ENCODE measurements at regions not wholly inside any gene's neighbourhood (a gene's known extent, or its start where the extent isn't known, plus 50 kb on each side); places are given as distances from the start of the nearest gene placed in this dataset.

DNA sequence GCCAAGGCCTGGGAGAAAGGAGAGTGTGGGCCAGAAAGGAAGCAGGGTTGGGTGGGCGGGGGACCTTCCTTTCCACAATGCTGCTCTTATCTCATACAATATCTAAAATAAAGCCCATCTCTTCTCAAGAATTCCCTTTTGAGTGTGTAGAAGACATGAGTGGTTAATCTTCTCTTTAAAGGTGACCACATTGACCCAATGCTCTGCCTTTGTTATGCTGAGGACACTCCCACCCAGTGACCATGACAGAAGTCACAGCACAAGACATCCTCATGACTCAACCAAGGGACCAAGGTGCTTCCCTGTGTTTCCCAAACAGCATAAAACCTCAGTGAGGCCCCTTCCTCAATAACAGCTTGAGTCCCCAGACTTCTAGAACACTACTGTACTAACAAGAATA lies 193.0 kb upstream of the ADAMTS16 start:
- DNase-seq (ENCODE audit: low read depth) = no peak

DNA sequence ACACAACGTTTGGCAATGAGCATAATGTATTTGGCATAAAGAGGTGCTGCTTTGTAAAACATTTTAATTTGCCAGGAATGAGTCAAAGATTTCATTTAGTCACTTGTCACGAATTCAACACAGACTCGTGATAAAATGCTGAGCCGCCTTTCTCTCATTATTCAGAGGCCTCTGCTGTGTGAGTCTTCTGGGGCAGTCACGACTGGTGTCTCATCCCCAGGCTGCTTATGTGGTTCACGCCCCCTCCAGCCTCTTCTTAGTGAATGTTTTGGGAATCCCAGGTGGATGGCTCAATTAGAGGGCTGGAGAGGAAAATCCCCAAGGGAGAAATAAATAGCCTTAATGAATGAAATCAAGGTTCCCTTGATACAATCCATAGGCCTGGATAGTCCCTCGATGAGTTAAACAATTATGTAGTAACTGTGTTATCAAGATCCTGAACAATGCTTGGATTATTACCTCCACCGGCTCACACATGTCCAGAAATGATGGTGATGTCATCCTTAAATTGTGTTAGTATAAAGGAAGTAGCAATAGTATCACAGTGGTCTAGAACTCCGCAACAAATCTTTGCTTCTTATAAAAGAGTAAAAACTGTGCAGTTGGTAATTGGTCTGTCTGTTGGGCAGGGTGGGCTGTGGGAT lies 192.1 kb upstream of the ADAMTS16 start:
- no peak for DNase-seq (ENCODE audit: low read depth)

DNA sequence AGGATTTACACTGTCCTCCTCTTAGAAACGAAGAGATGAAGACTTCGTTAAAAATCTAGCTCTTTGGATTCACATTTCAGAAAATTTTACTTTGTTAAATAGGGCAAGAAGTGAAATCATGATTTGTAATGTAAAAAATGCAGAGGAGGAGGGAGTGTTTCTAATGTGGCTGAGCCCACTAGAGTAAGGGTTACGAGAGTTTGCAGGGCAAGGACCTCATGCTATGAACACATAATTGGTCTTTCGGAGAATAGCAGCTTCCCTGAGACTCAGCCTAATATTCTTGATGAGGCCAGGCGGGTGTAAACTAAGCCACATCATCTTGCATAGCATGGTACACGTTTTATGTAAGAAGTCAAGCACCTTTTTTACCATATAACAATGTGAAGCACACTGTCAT lies 191.0 kb upstream of the ADAMTS16 start:
- DNase-seq (ENCODE audit: low read depth) = no peak

DNA sequence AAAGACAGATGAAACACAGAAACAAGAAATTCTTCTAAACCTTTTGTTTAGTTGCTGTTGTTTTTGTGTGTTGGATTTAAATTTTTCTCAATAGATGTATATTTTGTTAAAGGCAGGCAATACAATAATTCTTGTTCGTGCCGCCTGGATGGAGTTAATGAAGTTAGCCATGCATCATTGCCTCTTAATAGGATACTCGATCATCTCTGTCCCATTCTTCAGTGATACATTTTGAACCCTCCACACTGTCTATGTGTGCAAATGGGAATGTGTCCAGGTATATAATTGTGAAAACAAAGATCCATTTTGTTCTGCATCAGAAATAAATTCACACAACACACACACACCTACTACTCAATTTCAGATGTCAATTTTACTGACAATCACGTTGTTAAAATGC lies 186.6 kb upstream of the ADAMTS16 start:
- DNase-seq (ENCODE audit: low read depth) = no peak

DNA sequence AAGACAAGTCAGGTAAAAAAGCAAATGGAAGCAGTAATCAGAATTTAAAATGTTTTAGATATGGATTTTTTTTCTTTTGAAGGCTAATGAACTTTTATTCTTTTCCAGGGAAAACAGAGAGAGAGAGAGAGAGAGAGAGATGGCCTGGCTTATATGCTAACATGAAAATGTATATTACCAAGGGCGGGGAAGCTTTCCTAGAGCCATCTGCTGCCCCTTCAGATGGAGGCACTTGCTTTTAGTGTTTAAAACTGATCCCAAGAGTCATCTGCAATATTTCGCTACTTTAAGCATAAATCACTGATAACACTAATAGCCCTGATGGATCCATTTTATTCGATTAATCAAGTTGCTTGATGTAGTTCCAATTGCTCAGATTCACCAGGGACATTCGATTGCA lies 186.1 kb upstream of the ADAMTS16 start:
- DNase-seq (ENCODE audit: low read depth) = no peak

DNA sequence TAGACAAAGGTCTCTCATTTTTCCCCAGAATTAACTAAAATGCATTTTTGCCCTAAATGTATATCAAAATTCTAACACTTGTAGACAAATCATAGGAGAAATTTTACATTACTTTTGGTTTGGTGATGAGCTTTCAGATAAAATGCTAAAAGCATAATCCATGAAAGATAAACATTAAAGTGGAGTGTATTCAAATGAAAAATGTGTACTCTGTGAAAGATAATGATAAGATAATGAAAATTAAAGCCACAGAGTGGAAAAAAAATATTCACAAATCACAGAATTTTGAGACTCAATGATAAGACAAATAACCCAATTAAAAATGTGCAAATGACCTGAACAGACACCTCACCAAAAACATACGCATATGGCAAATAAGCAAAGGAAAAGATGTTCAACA lies 176.9 kb upstream of the ADAMTS16 start:
- DNase-seq (ENCODE audit: low read depth) = no peak

DNA sequence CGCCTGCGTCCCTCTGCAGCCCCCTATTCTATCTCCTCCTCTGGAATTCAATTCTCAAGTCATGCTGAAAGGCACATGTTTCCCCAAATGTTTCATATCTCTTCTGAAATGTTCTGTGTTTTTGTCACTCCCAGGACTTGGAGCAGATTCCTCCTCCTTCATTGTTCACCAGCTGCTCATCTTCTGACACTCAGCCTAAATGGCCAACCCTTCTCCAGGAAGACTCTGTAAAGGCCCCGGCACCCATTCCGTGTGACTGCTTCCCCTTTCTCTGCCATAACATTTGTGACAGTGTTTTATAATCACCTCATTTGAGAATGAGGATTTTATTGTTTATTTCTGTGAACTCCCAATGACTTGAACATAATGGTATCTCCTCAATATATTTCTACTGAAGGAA lies 170.8 kb upstream of the ADAMTS16 start:
- DNase-seq (ENCODE audit: low read depth) = no peak

DNA sequence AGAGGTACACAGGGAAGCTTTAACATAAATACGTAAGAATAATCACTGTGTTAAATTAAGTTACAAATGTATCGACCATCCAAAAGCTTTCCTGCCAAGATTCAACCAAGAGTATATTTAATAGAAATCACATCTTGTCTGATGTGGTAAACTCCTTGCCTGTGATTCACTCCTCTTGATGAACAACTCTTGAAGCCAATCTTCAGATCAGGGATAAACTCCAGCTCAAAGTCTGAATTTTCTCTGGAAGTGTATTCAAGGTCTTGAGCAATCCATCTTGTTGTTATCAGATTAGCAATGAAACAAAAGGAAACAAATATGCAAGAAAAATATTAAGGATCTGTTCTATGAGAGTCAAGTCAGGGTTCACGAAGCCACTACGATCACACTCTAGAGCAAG lies 170.0 kb upstream of the ADAMTS16 start:
- DNase-seq (ENCODE audit: low read depth) = no peak

DNA sequence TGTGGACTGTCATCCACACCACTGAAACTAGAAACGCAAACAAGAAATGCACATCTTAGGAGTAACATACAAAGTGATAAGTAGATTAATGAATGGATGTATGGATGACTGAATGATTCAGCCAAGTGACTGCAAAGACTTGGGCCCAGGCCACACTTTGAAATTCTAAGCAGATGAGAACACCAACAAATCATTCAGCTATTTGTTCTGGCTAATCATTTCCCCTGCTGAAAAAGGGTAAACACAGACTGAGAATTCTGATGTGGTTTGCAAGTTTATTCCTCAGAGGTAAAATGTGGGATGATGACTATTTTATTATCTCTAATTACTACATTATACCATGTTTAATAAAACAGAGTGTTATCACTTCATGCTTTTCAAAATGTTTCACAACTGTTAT lies 163.2 kb upstream of the ADAMTS16 start:
- no peak for DNase-seq (ENCODE audit: low read depth)

DNA sequence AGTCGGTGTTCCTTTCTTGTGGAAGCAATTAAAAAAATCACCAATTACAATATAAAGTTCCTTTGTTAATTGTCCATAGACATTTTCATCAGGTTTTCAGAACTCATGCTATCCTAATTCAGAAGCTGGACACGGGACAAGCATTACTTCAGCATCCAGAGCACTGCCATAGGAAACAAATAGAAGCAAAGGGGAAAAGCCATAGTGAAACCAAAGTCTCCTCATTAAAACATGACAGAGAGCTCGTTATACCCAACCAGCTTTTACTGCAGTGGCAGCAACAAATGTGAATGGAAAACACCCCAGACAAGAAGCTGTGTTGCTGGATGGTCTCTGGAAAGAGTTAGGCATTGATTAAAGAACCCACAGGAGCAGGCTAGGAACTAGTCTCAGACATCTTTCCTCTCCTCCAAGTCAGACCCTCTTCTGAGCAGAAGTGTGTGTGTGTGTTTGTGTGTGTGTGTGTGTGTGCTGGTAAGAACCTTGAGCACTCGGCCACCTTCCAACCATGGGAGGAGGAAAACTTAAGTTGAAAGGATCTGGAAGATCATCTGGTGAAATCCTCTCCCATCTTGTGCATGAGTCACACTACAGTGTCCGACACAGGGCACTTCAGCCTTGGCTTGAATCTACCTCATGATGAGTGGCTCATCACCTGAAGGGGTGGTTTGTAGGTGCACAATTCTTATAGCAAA lies 162.6 kb upstream of the ADAMTS16 start:
- DNase-seq (ENCODE audit: low read depth) = no peak

DNA sequence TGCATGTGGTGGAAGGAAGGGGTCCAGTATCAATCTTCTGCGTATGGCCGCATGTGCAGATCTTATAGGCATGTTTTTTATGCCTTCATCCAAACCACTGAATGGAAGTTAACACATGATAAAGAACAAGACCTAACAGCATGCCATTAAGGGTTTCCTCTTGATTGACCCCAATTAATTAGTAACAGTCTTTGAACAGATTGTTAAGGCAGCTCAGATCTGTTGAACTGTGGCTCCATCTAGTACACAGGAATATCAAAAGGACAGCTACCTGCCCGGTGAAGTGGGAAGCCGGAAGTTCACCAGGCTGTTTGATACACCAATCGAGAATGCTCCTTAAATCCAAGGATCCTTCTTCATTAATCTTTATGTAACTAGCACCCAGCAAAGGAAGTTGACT lies 159.9 kb upstream of the ADAMTS16 start:
- no peak for DNase-seq (ENCODE audit: low read depth)

DNA sequence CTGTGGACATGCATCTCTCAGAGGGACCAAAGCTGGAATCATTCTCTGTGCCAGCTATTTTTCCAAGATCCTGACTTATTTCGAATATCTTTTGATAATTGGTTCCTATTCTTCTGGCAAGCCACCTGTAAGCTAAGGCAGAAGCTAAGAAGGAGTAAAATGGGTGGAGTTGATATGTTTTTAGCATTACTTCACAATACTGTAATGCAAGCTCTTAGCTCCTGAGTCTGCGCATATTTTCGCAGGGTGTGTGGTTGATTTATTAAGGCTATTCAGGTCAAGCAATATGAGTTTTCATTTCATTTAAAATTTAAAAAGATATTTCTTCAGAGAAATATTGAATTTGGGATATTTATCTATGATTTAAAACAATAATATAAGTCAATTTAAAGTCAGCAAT lies 158.5 kb upstream of the ADAMTS16 start:
- no peak for DNase-seq (ENCODE audit: low read depth)

DNA sequence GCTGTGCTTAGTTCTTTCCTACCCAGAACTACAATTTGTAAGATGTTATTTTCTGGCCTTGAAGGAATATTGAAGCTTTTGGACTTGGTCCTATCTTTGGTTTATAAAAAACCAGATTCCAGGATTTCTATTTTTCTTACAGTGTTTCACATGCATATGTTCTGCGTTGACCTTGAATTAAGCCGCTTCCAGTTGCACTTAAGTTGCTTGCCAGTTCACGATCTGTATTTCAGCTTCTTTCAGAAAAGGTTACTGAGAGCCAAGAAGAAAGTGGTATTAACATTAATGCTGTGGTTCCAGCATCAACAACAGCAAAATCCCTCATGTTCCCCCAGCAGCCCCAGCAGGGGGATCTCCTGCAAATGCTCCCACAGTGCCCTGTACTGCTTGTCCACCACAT lies 156.4 kb upstream of the ADAMTS16 start:
- DNase-seq (ENCODE audit: low read depth) = no peak

DNA sequence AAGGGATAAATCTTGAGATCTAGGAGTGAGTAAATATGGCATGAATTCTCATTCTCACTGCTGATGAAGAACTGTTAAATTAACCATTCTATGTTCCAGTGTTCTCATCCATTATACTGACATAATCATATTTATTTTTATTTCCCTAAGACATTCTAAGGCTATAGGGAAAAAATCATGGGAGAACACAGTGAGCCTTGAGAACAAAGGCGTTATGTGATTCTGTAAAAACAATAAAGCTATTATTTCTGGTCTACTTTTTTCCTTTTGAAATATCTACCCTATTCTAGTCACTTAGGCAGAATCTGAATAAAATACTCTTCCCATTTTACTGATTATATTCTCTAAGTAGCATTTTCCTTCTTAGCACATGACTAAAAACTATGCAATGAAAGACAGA lies 155.7 kb upstream of the ADAMTS16 start:
- no peak for DNase-seq (ENCODE audit: low read depth)

DNA sequence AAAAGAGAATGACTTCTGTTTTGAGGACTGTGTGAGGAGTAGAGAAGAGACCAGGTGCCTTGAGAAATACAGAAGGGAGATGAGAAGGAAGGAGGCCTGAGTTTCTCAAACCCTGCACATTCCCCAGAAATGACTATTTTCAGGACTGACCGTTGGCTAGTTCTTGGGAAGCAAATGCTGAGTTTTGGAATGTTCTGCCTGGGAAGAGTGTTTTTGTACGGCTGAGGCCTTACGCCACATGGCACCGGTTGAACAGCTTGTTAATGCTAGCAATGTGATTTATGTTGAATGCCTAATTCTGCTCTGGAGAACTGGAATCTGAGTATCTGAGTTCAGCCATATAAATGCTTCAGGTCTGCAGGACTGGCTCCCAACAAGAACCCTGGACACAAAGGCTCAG lies 152.7 kb upstream of the ADAMTS16 start:
- no peak for DNase-seq (ENCODE audit: low read depth)

DNA sequence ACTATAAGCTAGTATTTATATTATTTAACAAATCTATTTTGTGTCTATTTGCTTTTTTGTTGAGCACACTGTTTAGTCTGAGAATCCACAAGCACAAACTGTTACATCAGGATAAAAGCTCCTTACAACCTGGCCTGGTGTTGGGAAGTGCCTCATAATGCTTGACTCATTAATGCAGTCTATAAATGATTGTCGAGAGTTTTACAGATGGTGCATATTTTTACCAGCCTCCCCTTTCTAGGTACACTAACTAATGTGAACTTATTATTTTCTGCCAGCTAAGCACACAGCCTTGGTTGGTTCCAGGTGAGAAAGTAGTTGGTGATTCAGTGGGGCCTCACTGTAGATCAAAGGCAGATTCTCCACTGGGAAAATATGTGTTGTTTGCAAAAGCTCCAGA lies 151.0 kb upstream of the ADAMTS16 start:
- no peak for DNase-seq (ENCODE audit: low read depth)

DNA sequence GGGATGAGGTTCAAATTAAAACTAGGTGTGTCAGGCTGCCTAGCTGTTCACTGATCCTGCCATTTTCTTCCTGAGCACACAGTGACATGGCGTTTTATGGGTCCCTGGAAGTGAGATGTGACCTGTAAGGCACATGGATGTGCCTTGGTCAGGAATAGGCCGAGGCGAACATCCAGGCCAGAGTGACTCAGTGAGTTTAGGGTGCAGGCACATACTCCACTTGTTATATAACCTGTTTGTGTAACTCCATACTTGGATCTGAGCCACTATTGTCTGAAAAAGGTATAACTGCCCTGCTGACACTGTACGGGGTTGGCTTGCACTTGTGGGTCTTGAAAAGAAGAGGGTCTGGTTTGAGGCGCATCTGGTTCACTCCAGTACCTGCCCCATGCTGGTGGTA lies 150.1 kb upstream of the ADAMTS16 start:
- DNase-seq (ENCODE audit: low read depth) = no peak

DNA sequence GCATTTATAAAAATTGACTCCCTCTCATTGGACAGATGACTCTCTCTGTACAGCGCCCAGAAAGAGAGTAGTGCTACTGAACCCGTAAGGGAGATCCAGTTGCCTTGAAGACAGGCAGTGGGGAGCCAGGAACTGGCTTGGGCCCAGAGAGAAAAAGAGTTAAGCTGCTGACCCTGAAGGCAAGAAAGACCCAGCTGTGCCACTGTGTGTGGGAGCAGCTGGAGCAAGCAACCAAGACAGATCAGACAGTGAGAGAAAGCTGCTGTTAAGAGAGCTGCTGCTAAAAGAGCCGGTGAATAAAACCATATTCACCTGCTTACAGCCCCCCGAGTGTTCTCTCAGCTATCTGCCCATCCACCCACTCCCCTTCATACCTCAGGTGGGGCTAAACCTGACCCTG lies 149.7 kb upstream of the ADAMTS16 start:
- no peak for DNase-seq (ENCODE audit: low read depth)

DNA sequence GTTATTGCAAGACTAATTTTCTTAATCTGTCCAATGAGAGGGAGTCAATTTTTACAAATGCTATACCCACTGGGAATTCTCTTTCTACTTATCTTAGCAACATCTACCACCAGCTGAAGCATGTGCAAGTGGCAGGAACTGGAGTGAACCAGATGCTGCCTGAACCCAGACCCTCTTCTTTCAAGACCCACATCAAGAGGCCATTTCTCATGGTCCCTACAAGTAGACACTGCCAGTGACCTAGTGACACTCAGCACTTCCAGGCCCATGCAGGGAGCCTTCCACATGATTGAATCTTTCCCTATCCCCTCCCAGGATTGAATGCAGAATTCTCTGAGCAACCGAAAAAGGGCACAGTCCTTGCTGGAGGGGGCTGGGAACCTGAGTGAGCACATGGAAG lies 148.2 kb upstream of the ADAMTS16 start:
- DNase-seq (ENCODE audit: low read depth) = no peak

DNA sequence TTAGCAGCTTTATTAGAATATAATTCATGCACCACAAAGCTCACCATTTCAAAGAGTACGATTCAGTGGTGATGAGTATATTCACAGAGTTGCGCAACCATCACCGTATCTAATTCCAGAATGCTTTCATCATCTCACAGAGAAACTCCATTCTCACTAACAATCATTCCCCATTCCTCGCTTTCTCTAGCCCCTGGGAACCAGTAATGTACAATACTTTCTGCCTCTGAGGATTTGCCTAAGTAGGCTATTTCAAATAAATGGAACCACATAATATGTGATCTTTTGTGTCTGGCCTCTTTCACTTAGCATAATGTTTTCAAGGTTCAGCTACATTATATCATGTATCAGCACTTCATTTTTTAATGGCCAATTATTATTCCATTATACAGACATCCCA lies 145.1 kb upstream of the ADAMTS16 start:
- no peak for DNase-seq (ENCODE audit: low read depth)

DNA sequence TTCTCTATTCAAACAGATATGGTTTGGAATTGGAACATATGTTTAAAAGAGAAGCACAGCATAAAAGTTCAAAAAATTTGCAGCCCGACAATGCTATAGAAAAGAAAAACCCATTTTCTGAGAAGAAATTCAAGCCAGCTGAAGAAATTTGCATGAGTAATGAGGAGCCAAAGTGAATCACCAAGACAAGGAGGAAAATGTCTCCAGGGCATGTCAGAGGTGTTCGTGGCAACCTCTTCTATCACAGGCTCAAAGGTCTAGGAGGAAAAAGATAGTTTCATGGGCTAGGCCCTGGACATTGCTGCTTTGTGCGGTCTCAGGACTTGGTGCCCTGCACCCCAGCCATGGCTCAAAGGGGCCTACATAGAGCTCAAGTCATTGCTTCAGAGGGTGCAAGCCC lies 134.8 kb upstream of the ADAMTS16 start:
- no peak for DNase-seq (ENCODE audit: low read depth)

DNA sequence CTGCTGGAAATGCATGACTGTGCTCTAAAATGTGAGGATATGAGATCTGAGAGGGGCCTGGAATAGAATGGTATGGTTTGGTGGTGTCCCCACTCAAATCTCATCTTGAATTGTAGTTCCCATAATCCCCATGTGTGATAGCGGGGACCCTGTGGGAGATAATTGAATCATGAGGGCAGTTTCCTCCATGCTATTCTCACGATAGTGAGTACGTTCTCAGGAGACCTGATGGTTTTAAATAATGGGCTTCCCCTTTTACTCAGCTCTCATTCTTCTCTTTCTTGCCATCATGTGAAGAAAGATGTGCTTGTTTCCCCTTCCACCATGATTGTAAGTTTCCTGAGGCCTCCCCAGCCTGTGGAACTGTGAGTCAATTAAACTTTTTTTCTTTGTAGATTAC lies 133.6 kb upstream of the ADAMTS16 start:
- DNase-seq (ENCODE audit: low read depth) = no peak

DNA sequence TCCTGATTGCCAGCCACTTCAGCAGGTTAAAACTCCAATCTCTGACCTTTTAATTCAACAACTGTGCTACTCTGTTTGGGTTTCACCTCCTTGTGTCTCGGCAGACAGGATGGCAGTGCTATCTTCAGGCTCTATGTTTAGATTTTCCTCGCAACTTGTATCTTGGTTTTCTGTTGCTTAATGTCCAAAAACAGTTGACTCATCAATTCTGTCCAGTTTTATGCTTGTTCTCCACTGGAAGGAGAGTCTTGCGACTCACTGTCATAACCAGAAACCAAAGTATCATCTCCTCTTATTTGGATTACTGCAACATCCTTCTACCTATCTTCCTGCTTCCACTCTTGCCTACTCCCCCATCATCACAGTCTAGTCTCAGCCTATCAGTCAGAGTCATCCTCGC lies 130.9 kb upstream of the ADAMTS16 start:
- DNase-seq (ENCODE audit: low read depth) = no peak

DNA sequence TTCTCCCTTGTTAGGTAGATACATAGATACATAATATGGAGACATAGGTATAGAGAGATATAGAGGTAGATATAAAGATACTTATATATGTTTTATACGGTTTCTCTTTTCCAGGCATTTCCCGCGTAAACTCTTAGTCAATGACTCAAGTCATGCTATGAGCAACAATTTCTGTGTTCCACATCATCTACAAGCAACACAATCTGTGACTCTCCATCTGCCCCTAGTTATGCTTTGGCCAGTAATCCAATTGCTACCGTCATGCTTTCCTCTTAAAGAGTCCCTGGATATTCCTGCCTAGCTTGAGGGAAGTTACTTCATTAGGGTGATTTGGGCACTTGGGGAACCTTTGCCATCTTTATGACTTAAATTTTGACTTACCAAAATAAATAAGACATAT lies 129.0 kb upstream of the ADAMTS16 start:
- no peak for DNase-seq (ENCODE audit: low read depth)

Data from activated T-cell treated with anti-CD3 and anti-CD28 coated beads for 48 hours (primary cell).